Type B pancreatic cell (in vitro differentiated cells): ENCODE measurements at regions not wholly inside any gene's neighbourhood (a gene's known extent, or its start where the extent isn't known, plus 50 kb on each side); places are given as distances from the start of the nearest gene placed in this dataset.

ENCODE experiments used
- DNase-seq: peaks from one replicate; pipeline ENCODE4 v3.0.0; 2021; ENCODE audit warnings: mixed read lengths; ENCODE audit not compliant: unreplicated experiment; ENCODE audit errors: extremely low spot score
- H3K27ac Mint-ChIP-seq: 2 replicates; pipeline ENCODE4 v1.8.0; 2021; ENCODE audit warnings: mild to moderate bottlenecking, mixed read lengths
- H3K27me3 Mint-ChIP-seq: 2 replicates; pipeline ENCODE4 v1.8.0; 2021; ENCODE audit warnings: mixed read lengths
- H3K36me3 Mint-ChIP-seq: 2 replicates; pipeline ENCODE4 v1.8.0; 2021; ENCODE audit warnings: mixed read lengths
- H3K4me1 Mint-ChIP-seq: one replicate; pipeline ENCODE4 v1.8.0; 2021; ENCODE audit warnings: mixed read lengths; ENCODE audit not compliant: unreplicated experiment
- H3K4me3 Mint-ChIP-seq: 2 replicates; pipeline ENCODE4 v1.8.0; 2021; ENCODE audit warnings: mild to moderate bottlenecking, mixed read lengths
- H3K9me3 Mint-ChIP-seq: 2 replicates; pipeline ENCODE4 v1.8.0; 2021; ENCODE audit warnings: mixed read lengths
- TF ChIP-seq, protein P1 (sequence below): fragments of 200-600 bp; sonication (generic); conservative IDR thresholded peaks from 2 replicates; pipeline ENCODE4 v1.5.0; 2021; ENCODE audit warnings: antibody characterized with exemption, mild to moderate bottlenecking

DNA sequence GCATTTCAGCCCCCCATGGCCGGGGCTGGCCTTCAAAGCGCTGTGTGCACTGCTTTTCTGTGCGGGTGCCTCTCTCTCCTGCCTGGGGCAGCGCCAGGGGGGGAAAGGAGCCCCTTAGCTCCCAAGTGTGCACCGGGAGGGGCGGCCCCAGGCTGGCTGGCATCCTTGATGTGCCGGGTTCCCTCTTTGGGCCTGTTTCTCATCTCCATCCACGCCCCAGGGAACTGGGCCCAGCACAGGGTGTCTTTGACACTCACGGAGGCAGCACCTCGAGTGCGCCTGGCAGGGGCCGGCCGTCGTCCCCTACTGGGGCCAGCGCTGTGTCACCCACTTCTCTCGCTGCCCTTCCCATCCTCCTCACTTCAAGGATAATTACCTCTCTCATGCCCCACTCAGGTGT, 324.3 kb downstream of the TEX29 start:
- Mint-ChIP-seq H3K27me3 (peaks cover 33% of the 10 kb centered on the region), H3K4me3 (no peak overlapping the region), H3K36me3 (no peaks in the 10 kb centered on the region), H3K4me1 (no peaks in the 10 kb centered on the region), H3K9me3 (no peaks in the 10 kb centered on the region), H3K27ac (no peak overlapping the region)
- no peak for DNase-seq
- TF ChIP-seq, protein P1, sequence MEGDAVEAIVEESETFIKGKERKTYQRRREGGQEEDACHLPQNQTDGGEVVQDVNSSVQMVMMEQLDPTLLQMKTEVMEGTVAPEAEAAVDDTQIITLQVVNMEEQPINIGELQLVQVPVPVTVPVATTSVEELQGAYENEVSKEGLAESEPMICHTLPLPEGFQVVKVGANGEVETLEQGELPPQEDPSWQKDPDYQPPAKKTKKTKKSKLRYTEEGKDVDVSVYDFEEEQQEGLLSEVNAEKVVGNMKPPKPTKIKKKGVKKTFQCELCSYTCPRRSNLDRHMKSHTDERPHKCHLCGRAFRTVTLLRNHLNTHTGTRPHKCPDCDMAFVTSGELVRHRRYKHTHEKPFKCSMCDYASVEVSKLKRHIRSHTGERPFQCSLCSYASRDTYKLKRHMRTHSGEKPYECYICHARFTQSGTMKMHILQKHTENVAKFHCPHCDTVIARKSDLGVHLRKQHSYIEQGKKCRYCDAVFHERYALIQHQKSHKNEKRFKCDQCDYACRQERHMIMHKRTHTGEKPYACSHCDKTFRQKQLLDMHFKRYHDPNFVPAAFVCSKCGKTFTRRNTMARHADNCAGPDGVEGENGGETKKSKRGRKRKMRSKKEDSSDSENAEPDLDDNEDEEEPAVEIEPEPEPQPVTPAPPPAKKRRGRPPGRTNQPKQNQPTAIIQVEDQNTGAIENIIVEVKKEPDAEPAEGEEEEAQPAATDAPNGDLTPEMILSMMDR, result no peak

DNA sequence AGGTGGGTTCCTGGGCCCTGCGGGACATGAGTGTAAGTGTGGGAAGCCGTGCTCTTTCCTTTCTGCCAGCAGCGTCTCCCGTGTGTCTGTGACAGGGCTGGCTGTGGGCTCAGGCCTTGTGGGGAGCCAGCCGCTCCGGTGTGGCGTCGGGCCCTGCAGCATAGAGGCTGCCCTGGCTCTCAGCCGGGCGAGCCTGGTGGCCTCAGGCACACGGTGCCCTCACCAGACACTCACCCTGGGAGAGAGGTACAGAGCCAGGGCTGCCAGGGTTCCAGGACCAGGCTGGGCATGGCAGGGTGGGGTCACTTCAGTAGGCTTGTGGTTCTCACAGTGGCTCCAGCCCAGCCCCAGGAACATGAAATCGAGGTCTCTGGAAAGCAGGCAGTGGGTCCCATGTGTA, 324.8 kb downstream of the TEX29 start:
- no peak overlapping the region for H3K27ac Mint-ChIP-seq
- no peaks in the 10 kb centered on the region for H3K9me3 Mint-ChIP-seq
- no peaks in the 10 kb centered on the region for H3K4me1 Mint-ChIP-seq
- TF ChIP-seq, protein P1, result no peak
- H3K4me3 Mint-ChIP-seq, result no peak overlapping the region
- H3K27me3 Mint-ChIP-seq, result peaks cover 34% of the 10 kb centered on the region
- H3K36me3 Mint-ChIP-seq, result no peaks in the 10 kb centered on the region
- no peak for DNase-seq

DNA sequence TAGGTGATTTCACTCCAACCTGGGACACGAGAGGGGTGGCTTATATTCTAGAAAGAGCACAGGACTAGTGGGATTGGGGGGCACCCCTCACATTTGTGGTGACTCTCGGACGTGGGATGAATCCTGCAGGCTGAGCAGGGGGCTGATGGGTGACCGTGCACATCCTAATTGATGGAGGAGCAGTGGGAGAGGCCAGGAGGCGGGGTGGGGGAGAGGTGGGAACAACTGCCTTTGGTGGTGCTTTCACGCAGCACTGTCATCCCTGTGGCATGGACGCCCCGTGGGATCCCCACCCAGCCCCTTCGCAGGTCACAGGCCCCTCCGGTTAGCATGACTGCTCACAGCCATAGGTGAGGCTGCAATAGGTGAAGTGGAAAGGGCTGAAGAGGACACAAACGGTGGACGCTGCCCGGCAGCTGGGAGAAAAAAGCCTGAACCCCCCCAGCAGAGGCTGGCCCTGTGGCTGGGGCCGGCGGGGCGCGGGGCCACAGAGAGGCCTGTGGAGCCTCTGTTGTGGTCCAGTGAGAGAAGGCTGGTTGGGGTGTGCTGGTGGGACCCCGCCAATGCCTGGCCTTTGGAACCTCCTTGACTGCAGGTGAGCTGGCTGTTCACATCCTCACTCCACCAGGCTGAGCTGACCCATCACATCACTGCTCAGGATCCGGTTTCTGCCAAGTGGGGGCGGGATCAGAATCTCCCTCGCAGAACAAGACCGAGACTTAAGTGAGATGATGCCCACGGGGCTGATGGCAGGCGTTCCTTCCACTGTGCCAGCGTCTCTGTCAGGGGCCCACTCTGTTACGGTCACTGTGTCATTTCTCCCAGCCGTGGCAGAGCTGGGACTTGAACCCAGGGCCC, 325.4 kb downstream of the TEX29 start:
- Mint-ChIP-seq H3K27me3 (peaks cover 31% of the 10 kb centered on the region), H3K4me3 (no peak overlapping the region), H3K9me3 (no peaks in the 10 kb centered on the region), H3K27ac (no peak overlapping the region), H3K4me1 (no peaks in the 10 kb centered on the region), H3K36me3 (no peaks in the 10 kb centered on the region)
- TF ChIP-seq, protein P1, result no peak
- DNase-seq, result no peak

DNA sequence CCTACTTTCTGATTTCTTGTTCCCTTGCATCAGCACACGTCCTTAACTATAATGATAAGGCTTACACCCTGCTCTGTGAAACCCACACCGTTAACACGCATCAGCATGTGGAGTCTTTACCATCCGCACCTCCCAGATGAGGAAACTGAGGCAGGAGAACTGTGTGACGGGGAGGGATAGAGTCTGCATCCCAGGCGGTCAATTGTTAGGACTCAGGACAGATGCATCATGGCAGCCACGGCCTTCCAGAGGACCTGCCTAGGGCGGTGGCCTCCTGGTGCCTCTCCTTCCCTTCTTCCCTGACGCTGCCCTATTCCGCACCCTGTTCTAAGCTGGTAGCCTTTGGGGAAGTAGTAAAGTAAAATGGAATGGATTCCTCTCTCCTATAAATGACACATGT, 326.0 kb downstream of the TEX29 start:
- H3K27ac Mint-ChIP-seq, result no peak overlapping the region
- TF ChIP-seq, protein P1, result no peak
- no peak overlapping the region for H3K4me3 Mint-ChIP-seq
- H3K36me3 Mint-ChIP-seq, result no peaks in the 10 kb centered on the region
- H3K9me3 Mint-ChIP-seq, result no peaks in the 10 kb centered on the region
- H3K27me3 Mint-ChIP-seq, result peaks cover 35% of the 10 kb centered on the region
- H3K4me1 Mint-ChIP-seq, result no peaks in the 10 kb centered on the region
- no peak for DNase-seq

DNA sequence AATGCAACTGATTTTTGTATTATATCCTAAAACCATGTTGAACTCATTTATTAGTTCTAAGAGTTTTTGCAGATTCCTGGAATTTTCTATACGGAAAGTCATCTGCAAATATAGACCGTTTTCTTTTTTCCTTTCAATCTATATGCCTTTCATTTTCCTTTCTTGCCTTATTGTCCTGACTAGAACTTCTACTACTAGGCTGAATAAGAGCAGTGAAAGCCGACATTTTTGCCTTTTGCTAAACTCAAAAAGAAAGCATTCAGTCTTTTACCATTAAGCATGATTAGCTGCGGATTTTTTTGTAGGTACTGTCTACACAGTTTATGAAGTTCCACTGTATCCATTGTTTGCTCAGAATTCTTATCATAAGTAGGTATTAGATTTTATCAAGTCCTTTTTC, 328.4 kb downstream of the TEX29 start:
- Mint-ChIP-seq H3K9me3 (no peaks in the 10 kb centered on the region), H3K4me3 (no peak overlapping the region), H3K27me3 (peaks cover 42% of the 10 kb centered on the region), H3K36me3 (no peaks in the 10 kb centered on the region), H3K4me1 (no peaks in the 10 kb centered on the region), H3K27ac (no peak overlapping the region)
- no peak for DNase-seq
- TF ChIP-seq, protein P1, result no peak
